SJCRH30 (cell line): ENCODE measurements at regions not wholly inside any gene's neighbourhood (a gene's known extent, or its start where the extent isn't known, plus 50 kb on each side); places are given as distances from the start of the nearest gene placed in this dataset.

Experiments used
- DNase-seq, 2 experiments: peaks; one replicate each; pipeline ENCODE4 v3.0.0-alpha.2; 2015 to 2020
- H3K27ac ChIP-seq: fragments of 250-450 bp; sonication (Bioruptor Pico); 2 replicates; pipeline ENCODE4 v1.5.1; 2020; ENCODE audit warnings: mild to moderate bottlenecking, moderate library complexity
- H3K27me3 ChIP-seq: fragments of 250-450 bp; sonication (Bioruptor Pico); 2 replicates; pipeline ENCODE4 v1.5.1; 2020; ENCODE audit warnings: mild to moderate bottlenecking, moderate library complexity
- H3K36me3 ChIP-seq: fragments of 250-450 bp; sonication (Bioruptor Pico); 2 replicates; pipeline ENCODE4 v1.5.1; 2020; ENCODE audit warnings: mild to moderate bottlenecking, moderate library complexity
- H3K4me1 ChIP-seq: fragments of 250-450 bp; sonication (Bioruptor Pico); 2 replicates; pipeline ENCODE4 v1.5.1; 2020; ENCODE audit warnings: mild to moderate bottlenecking, moderate library complexity
- H3K4me3 ChIP-seq: fragments of 250-450 bp; sonication (Bioruptor Pico); 2 replicates; pipeline ENCODE4 v1.5.1; 2020; ENCODE audit warnings: mild to moderate bottlenecking, moderate library complexity
- H3K9me3 ChIP-seq: fragments of 250-450 bp; sonication (Bioruptor Pico); replicated peaks from 2 replicates; pipeline ENCODE4 v1.5.1; 2020; ENCODE audit warnings: mild to moderate bottlenecking, moderate library complexity

DNA sequence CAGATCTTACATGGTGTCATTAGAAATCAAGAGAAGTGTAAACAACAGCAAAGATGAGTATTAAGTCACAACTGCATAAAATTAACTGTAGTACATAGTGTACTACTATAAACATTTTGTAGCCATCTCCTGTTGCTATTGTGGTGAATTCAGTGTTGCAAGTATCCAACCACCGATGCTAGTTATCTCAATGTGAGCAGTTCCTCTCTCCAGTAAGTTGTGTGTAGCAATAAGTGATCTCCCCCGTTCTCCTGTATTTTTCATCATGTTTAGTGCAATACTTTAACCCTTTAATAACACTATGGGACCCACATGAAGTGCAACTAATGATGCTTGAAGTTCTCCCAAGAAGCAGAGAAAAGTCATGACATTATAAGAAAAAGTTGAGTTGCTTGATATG, 264.7 kb upstream of the KCNH8 start:
- Histone ChIP-seq H3K27ac (no peak overlapping the region), H3K36me3 (no peaks in the 10 kb centered on the region), H3K9me3 (no peaks in the 10 kb centered on the region), H3K27me3 (no peaks in the 10 kb centered on the region), H3K4me3 (no peak overlapping the region), H3K4me1 (no peaks in the 10 kb centered on the region)
- no peak for DNase-seq

DNA sequence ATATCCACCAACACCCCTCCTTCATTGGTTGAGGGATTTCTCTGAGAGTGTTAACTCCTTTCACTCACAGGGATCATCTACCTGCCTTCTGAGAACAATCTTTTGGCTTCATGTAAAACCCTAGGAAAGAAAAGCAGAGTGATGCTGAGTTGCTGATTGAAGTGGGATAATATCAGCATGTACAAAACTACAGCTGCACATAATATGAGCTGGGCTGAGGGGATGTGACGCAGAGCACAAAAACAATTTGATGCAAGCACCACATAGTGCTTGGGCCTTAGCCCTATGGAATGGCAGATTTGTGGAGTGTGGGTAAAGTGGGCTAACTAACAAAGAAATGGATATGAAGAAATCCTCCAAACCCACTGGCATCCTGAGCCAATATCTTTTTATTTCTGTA, 267.6 kb upstream of the KCNH8 start:
- H3K27ac ChIP-seq, result no peak overlapping the region
- no peaks in the 10 kb centered on the region for H3K9me3 ChIP-seq
- no peaks in the 10 kb centered on the region for H3K27me3 ChIP-seq
- no peaks in the 10 kb centered on the region for H3K36me3 ChIP-seq
- H3K4me1 ChIP-seq, result no peaks in the 10 kb centered on the region
- H3K4me3 ChIP-seq, result no peak overlapping the region
- DNase-seq, result no peak

DNA sequence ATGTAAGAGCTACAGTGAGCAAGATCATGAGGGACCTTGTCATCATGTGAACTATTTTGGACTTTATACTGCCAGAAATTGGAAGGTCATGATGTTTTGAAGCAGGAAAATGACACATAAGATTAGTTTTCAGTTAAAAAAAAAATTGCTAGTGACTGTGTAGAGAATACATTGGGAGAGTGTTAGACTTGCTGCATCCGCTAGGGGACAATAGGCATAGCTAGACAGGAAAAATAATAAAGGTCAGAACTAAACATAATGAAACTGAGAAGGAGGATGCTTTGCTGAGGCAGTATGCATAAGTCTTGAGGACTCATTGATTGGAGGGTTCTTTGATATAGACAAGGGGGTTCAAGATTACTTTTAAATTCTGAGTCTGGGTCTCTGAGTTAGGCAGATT, 275.8 kb upstream of the KCNH8 start:
- no peaks in the 10 kb centered on the region for H3K9me3 ChIP-seq
- no peaks in the 10 kb centered on the region for H3K4me1 ChIP-seq
- H3K4me3 ChIP-seq, result no peak overlapping the region
- H3K36me3 ChIP-seq, result no peaks in the 10 kb centered on the region
- H3K27me3 ChIP-seq, result no peaks in the 10 kb centered on the region
- no peak for DNase-seq
- H3K27ac ChIP-seq, result no peak overlapping the region

GRCh38 chr3:18870642-18871041, 277.7 kb upstream of the KCNH8 start:
- H3K36me3 ChIP-seq, result no peaks in the 10 kb centered on the region
- H3K27ac ChIP-seq, result no peak overlapping the region
- no peak for DNase-seq
- H3K4me1 ChIP-seq, result no peaks in the 10 kb centered on the region
- no peaks in the 10 kb centered on the region for H3K9me3 ChIP-seq
- no peaks in the 10 kb centered on the region for H3K27me3 ChIP-seq
- no peak overlapping the region for H3K4me3 ChIP-seq

- no peak overlapping the region for H3K27ac ChIP-seq
- no peaks in the 10 kb centered on the region for H3K27me3 ChIP-seq
- H3K36me3 ChIP-seq, result no peaks in the 10 kb centered on the region
- H3K4me3 ChIP-seq, result no peak overlapping the region
- H3K4me1 ChIP-seq, result no peaks in the 10 kb centered on the region
- DNase-seq, result no peak
- H3K9me3 ChIP-seq, result no peaks in the 10 kb centered on the region
Measured at GRCh38 chr3:18870074-18870640, 278.2 kb upstream of the KCNH8 start.

DNA sequence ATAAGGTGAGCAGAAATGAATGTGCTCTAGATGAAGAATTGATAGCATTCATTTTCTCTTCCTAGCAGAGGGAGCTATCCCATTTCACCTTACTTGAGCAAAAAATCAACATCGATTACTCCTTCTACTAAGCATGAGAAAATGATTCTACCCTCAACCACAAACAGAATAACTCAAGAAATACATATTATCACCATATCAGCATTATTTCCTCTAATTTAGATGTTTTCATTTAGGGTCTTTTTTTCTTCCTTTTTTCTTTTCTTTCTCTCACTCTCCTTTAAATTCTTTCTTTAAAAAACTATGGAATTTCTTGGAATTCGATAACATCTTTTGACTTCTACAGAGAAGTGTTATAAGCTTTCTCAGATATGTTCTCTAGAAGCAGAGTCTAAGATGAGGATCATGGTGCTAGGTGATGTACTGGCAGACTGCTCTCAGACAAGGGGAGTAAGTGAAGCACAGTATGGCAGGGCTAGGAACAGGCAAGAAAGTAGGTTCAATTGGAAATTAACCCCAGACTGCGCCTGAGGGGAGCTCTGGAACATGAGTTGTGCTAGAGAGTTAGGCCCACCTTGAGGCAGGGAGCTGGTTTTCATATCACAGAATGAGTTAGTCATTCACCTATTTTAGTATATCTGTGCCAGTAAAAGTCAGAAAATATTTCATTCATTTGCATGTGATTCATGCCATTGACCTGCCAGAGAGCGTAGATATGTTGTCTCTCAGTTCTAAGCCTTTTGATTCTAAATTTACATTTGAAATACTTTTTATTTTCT, 279.2 kb upstream of the KCNH8 start:
- DNase-seq, result no peak
- H3K36me3 ChIP-seq, result no peaks in the 10 kb centered on the region
- no peaks in the 10 kb centered on the region for H3K27me3 ChIP-seq
- no peak overlapping the region for H3K27ac ChIP-seq
- no peaks in the 10 kb centered on the region for H3K4me1 ChIP-seq
- H3K4me3 ChIP-seq, result no peak overlapping the region
- H3K9me3 ChIP-seq, result no peaks in the 10 kb centered on the region

GRCh38 chr3:18866899-18867298, 281.4 kb upstream of the KCNH8 start:
- Histone ChIP-seq H3K4me3 (no peak overlapping the region), H3K27me3 (no peaks in the 10 kb centered on the region), H3K4me1 (no peaks in the 10 kb centered on the region), H3K9me3 (no peaks in the 10 kb centered on the region), H3K36me3 (no peaks in the 10 kb centered on the region), H3K27ac (no peak overlapping the region)
- no peak for DNase-seq

DNA sequence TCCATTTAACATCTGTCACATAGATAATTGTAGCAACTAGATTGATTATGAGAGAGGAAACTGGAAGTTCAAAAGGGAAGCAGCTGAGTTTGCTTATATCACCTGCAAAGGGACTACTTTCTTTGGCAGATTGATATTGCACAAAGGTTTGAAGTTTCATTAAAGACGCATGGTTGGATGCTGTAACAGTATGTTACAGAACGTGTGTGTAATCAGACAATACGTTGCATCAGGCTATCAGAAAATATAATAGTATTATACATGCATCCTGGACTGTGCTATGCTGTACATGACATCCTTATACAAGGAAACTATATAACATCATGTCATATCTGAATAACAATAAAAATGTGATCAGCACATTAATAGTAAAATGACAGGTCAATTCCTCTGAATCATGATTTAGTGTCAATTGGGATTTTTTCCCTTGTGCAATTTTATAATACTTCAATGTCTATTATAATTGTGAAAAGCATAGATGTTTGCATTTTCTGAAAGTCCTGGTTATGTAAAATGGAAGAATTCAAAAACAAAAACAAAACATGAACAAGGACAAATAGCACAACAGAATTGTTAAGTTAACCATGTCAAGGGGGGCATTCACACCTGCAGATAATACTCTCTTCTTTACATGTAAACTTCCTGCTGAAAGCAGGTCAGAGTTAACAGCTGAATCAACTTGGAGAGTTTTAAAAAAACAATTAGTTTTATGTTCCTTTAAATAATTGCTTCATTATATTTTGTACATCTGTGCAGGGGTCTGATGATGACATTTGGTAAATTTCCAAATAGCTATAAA, 283.2 kb upstream of the KCNH8 start:
- Histone ChIP-seq H3K9me3 (no peaks in the 10 kb centered on the region), H3K27ac (no peak overlapping the region), H3K4me3 (no peak overlapping the region), H3K27me3 (no peaks in the 10 kb centered on the region), H3K4me1 (no peaks in the 10 kb centered on the region), H3K36me3 (no peaks in the 10 kb centered on the region)
- no peak for DNase-seq

- Histone ChIP-seq H3K4me1 (no peaks in the 10 kb centered on the region), H3K27ac (no peak overlapping the region), H3K36me3 (no peaks in the 10 kb centered on the region), H3K4me3 (no peak overlapping the region), H3K9me3 (no peaks in the 10 kb centered on the region), H3K27me3 (no peaks in the 10 kb centered on the region)
- no peak for DNase-seq
Measured at GRCh38 chr3:18862077-18862476, 286.2 kb upstream of the KCNH8 start.

DNA sequence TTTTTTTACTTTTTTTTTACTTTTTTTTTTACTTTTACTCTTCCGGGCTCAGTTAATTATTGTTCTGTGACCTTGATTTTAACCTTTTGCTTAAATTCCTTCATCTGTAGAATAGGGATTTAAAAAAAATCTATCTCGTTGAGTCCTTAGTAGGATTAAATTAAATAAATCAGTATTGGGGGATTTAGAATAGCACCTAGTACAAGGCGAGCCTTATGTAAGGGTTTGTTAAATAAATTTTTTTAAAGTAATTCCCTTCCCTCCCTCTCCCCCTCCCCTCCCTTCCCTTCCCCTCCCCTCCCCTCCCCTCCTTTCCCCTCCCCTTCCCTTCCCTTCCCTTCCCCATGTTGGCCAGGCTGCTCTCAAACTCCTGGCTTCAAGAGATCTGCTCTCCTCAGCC, 287.2 kb upstream of the KCNH8 start:
- H3K4me3 ChIP-seq, result no peak overlapping the region
- no peaks in the 10 kb centered on the region for H3K9me3 ChIP-seq
- H3K4me1 ChIP-seq, result no peaks in the 10 kb centered on the region
- no peak overlapping the region for H3K27ac ChIP-seq
- no peaks in the 10 kb centered on the region for H3K27me3 ChIP-seq
- DNase-seq, result no peak
- no peaks in the 10 kb centered on the region for H3K36me3 ChIP-seq

DNA sequence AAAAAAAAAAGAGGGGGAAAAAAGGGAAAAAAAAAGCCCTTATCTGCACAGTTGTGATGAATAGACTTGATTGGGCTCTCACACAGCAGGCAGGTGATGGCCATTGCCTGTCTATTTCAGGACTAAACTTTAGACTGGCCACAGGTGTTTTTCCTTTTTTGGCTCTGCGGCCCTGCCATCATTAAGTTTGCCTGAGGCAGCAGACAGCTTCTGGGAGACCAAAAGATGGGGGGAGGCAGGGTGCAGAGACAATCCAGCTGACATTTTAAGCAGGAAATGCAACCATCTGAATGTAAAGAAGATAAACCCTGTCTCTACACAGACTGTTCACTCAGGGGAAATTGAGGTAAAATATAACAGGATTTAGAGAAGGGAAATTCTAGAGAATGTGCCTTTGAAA, 295.0 kb upstream of the KCNH8 start:
- no peaks in the 10 kb centered on the region for H3K4me1 ChIP-seq
- H3K4me3 ChIP-seq, result no peak overlapping the region
- H3K9me3 ChIP-seq, result no peaks in the 10 kb centered on the region
- H3K27ac ChIP-seq, result no peak overlapping the region
- no peaks in the 10 kb centered on the region for H3K27me3 ChIP-seq
- no peaks in the 10 kb centered on the region for H3K36me3 ChIP-seq
- DNase-seq, result no peak

- H3K9me3 ChIP-seq, result no peaks in the 10 kb centered on the region
Measured at GRCh38 chr3:18847583-18848197, 300.6 kb upstream of the KCNH8 start.

GRCh38 chr3:18843983-18844382, 304.3 kb upstream of the KCNH8 start:
- no peaks in the 10 kb centered on the region for H3K27me3 ChIP-seq
- H3K4me3 ChIP-seq, result no peak overlapping the region
- DNase-seq, result no peak
- no peaks in the 10 kb centered on the region for H3K36me3 ChIP-seq
- H3K9me3 ChIP-seq, result no peaks in the 10 kb centered on the region
- H3K4me1 ChIP-seq, result no peaks in the 10 kb centered on the region
- no peak overlapping the region for H3K27ac ChIP-seq

More at GRCh38 chr3:18847583-18848197, 300.6 kb upstream of the KCNH8 start:
- peak in 1 of 2 experiments; percentile 12 for DNase-seq
- Histone ChIP-seq H3K36me3 (no peaks in the 10 kb centered on the region), H3K27ac (no peak overlapping the region), H3K4me1 (no peaks in the 10 kb centered on the region), H3K27me3 (no peaks in the 10 kb centered on the region), H3K4me3 (no peak overlapping the region)

- Histone ChIP-seq H3K27ac (no peak overlapping the region), H3K9me3 (no peaks in the 10 kb centered on the region), H3K4me3 (no peak overlapping the region), H3K36me3 (no peaks in the 10 kb centered on the region), H3K4me1 (no peaks in the 10 kb centered on the region), H3K27me3 (no peaks in the 10 kb centered on the region)
- DNase-seq, result no peak
Measured at GRCh38 chr3:18843188-18843587, 305.1 kb upstream of the KCNH8 start.
